ENCODE measurements at regions not wholly inside any gene's neighbourhood (a gene's known extent, or its start where the extent isn't known, plus 50 kb on each side); places are given as distances from the start of the nearest gene placed in this dataset.

DNA sequence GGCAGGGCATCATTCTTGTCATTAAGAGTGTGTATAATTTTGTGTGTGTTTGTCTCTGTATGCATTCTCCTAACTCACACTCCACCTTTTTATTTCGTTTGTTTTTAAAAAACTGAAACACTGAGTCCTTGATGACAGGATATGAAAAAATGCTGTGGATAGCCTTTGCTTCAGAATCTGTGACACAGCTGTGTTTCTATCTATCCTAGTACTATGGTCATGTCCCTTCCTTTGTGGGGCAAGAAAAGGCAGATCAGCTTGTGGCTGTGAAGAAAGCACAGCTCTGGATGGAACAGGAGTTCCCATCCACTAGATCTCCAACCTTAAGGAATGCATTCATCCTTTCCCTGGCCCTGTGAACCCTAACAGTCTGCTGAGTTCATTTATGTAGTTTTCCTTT is 60.3 kb downstream of the OTOL1 start:
- TF ChIP-seq HOXA7 (CRISPR knock-in tag; IDR thresholded peaks at IDR 0.05) (no peak), RCOR1 (IDR thresholded peaks at IDR 0.05; ENCODE audit: low read depth, low read length) (no peak), EP300 (IDR thresholded peaks at IDR 0.05) (no peak), PHF8 (IDR thresholded peaks at IDR 0.05; ENCODE audit: borderline replicate concordance, low read depth) (no peak)
- TF ChIP-seq, protein P1, sequence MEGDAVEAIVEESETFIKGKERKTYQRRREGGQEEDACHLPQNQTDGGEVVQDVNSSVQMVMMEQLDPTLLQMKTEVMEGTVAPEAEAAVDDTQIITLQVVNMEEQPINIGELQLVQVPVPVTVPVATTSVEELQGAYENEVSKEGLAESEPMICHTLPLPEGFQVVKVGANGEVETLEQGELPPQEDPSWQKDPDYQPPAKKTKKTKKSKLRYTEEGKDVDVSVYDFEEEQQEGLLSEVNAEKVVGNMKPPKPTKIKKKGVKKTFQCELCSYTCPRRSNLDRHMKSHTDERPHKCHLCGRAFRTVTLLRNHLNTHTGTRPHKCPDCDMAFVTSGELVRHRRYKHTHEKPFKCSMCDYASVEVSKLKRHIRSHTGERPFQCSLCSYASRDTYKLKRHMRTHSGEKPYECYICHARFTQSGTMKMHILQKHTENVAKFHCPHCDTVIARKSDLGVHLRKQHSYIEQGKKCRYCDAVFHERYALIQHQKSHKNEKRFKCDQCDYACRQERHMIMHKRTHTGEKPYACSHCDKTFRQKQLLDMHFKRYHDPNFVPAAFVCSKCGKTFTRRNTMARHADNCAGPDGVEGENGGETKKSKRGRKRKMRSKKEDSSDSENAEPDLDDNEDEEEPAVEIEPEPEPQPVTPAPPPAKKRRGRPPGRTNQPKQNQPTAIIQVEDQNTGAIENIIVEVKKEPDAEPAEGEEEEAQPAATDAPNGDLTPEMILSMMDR (IDR thresholded peaks at IDR 0.05), result no peak

Data from A549 (cell line).